AG09309 (cell line): ENCODE measurements at regions not wholly inside any gene's neighbourhood (a gene's known extent, or its start where the extent isn't known, plus 50 kb on each side); places are given as distances from the start of the nearest gene placed in this dataset.

Experiments
- DNase-seq: peaks from one replicate; pipeline ENCODE4 v3.0.0-alpha.2; 2010; ENCODE audit warnings: low read depth
- H3K4me3 ChIP-seq: 2 replicates; pipeline ENCODE4 v1.5.1; 2011; ENCODE audit warnings: mild to moderate bottlenecking, low read depth, low read length, moderate library complexity; ENCODE audit not compliant: control insufficient read depth
- TF ChIP-seq, protein P1 (sequence below): IDR thresholded peaks from 2 replicates; pipeline ENCODE4 v1.5.1; 2011; ENCODE audit warnings: mild to moderate bottlenecking, low read depth, low read length, inconsistent platforms; ENCODE audit not compliant: insufficient read depth, control insufficient read depth; ENCODE audit errors: missing control alignments

DNA sequence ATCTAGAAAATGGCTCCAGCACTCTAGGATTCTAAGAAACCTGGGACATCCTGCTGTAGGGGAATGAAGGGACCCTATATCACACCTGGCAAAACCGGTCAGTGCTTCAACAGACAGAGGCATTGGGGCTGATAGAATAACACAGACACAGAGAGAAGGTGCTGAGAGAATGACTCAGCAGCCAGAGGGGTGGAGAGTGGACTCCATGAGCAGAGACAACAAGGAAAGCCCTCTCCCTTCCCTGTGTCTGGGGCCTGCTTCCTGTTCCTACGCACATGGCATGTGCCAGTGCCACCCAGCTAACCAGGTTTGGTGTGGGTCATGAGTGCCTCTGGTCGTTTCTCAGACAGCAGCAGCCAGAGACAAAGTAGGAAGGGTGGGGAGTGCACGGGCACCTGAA, 140.3 kb downstream of the CCT6B start:
- TF ChIP-seq, protein P1, sequence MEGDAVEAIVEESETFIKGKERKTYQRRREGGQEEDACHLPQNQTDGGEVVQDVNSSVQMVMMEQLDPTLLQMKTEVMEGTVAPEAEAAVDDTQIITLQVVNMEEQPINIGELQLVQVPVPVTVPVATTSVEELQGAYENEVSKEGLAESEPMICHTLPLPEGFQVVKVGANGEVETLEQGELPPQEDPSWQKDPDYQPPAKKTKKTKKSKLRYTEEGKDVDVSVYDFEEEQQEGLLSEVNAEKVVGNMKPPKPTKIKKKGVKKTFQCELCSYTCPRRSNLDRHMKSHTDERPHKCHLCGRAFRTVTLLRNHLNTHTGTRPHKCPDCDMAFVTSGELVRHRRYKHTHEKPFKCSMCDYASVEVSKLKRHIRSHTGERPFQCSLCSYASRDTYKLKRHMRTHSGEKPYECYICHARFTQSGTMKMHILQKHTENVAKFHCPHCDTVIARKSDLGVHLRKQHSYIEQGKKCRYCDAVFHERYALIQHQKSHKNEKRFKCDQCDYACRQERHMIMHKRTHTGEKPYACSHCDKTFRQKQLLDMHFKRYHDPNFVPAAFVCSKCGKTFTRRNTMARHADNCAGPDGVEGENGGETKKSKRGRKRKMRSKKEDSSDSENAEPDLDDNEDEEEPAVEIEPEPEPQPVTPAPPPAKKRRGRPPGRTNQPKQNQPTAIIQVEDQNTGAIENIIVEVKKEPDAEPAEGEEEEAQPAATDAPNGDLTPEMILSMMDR: no peak
- no peak overlapping the region for H3K4me3 ChIP-seq
- DNase-seq: no peak

DNA sequence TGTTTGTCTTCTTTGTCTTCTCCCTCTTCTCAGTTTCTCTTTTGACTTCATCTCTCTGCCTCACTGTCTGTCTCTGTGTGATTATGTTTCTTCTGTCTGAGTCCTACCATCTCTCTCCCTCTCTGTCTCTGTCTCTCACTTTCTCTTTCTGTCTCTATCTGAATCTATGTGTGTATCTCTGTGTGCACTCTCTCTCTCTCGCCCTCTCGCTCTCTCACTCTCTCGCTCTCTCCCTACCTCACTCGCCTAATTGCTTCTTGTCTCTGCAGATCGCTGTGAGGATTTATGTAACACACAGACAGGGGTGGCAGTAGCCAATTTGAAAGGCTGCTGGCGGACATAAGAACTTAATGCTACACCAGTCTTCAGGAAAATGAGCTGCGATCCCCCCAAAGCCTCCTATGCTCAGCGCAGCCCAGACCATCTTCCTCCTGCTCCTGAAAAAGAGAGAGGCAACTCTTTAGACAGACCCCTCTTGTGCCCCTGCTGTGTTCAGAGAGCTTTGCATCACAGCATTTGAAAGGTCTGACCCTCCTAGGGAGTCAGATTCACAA, 140.9 kb downstream of the CCT6B start:
- TF ChIP-seq, protein P1: no peak
- no peak overlapping the region for H3K4me3 ChIP-seq
- DNase-seq: no peak

DNA sequence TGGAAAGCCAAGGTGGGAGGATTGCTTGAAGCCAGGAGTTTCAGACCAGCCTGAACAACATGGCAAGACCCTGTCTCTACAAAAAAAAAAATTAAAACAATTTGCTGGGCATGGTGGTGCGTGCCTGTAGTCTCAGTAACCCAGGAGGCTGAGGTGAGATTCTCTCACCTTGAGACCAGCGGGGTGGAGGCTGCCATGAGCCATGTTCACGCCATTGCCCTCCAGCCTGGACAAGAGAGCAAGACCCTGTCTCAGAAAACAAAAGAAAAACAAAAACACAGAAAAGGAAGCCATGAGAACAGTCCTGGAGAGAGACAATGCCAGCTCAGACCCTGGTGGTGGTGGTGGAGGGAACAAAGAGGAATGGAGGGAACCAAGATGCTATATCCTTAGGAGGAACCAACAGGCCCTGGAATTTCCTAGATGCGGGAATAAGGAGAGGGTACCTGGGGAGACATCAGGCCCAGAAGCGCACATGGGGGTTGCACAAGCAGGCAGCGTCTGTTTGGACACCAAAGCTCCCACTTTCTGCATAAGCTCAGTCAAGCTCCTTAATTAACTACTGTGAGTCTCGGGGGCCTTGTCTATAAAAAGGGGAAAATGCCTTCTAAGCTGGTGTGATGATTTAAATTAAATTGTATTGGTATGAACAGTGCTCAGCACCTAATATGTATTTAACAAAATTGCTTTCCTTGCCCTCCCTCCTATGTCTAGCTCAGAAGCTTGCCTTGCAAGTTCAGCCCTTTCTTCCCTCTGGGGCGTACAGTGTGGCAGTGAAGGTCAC, 143.8 kb downstream of the CCT6B start:
- no peak overlapping the region for H3K4me3 ChIP-seq
- TF ChIP-seq, protein P1: no peak
- no peak for DNase-seq

GRCh38 chr17:34816848-34817247, 144.4 kb downstream of the CCT6B start:
- TF ChIP-seq, protein P1: no peak
- H3K4me3 ChIP-seq: no peak overlapping the region
- DNase-seq: no peak

DNA sequence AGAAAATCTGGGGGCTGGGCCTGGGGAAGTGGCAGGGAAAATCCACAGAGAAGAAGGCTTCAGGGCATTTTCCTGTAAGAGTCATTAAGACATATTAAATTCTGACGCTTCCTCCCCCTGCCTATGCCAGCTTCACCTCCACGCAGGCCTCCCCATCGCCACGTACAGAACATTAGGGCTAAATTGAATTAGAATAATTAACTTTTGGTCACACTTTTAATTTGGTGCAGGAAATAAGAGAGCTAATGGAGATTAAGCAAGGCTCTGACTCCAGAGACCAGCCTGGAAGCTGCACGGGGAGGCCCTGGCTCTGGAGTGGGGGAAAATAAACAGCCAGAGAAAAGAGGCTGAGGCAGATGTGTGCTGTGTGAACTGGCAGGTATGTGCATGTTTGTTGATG, 148.0 kb downstream of the CCT6B start:
- DNase-seq: no peak
- H3K4me3 ChIP-seq: no peak overlapping the region
- TF ChIP-seq, protein P1: no peak

DNA sequence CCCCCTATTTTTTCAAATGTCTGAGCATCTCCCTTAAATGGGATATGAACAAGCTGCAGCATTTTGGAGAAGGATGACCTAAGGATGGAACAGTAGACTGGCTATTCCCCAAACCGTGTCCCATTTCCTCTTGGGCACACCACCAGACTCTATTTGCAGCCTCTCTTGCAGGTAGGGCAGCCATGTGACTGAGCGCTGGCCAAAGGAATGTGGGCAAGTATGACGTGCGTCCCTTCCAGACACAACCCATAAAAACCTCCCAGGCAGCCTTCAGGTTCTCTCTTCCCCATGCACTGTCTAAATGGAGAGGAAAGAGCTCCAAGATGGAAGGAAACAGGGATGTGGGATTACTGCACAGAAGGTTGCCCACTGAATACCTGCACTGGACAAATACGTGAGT, 149.7 kb downstream of the CCT6B start:
- TF ChIP-seq, protein P1: no peak
- DNase-seq: no peak
- no peak overlapping the region for H3K4me3 ChIP-seq

GRCh38 chr17:34800661-34801060, 160.6 kb downstream of the CCT6B start:
- TF ChIP-seq, protein P1: no peak
- no peak for DNase-seq
- H3K4me3 ChIP-seq: no peak overlapping the region
